GM18867 (cell line): ENCODE measurements at regions not wholly inside any gene's neighbourhood (a gene's known extent, or its start where the extent isn't known, plus 50 kb on each side); places are given as distances from the start of the nearest gene placed in this dataset.
A peak's percentile ranks its signal among the peaks of the same experiment; 100 is the strongest.

ENCODE experiments used
- ATAC-seq: cut with Tn5 transposase; IDR thresholded peaks from one replicate; pipeline ENCODE4 v1.9.1; 2021; ENCODE audit warnings: mild to moderate bottlenecking, moderate library complexity; ENCODE audit not compliant: unreplicated experiment

- no peak for ATAC-seq
These were observed 659.8 kb downstream of the BCL11A start for GRCh38 chr2:59893612-59894011.

- no peak for ATAC-seq
These were observed 661.1 kb downstream of the BCL11A start for GRCh38 chr2:59892398-59892797.

GRCh38 chr2:59889305-59889704, 664.1 kb downstream of the BCL11A start:
- ATAC-seq: no peak

GRCh38 chr2:59888706-59889105, 664.7 kb downstream of the BCL11A start:
- ATAC-seq: no peak

- peak; percentile 91 for ATAC-seq
These were observed 665.4 kb downstream of the BCL11A start for GRCh38 chr2:59888015-59888414.

- ATAC-seq: no peak
These were observed 666.1 kb downstream of the BCL11A start for GRCh38 chr2:59887366-59887765.

- ATAC-seq: no peak
These were observed 666.7 kb downstream of the BCL11A start for GRCh38 chr2:59886759-59887158.

- no peak for ATAC-seq
These were observed 667.9 kb downstream of the BCL11A start for GRCh38 chr2:59885541-59885940.

GRCh38 chr2:59884166-59884565, 669.3 kb downstream of the BCL11A start:
- no peak for ATAC-seq

GRCh38 chr2:59882822-59883221, 670.6 kb downstream of the BCL11A start:
- no peak for ATAC-seq

- no peak for ATAC-seq
These were observed 671.2 kb downstream of the BCL11A start for GRCh38 chr2:59882279-59882678.

- no peak for ATAC-seq
These were observed 672.2 kb downstream of the BCL11A start for GRCh38 chr2:59881218-59881617.

- no peak for ATAC-seq
These were observed 673.7 kb downstream of the BCL11A start for GRCh38 chr2:59879700-59880131.

- ATAC-seq: no peak
These were observed 677.6 kb downstream of the BCL11A start for GRCh38 chr2:59875836-59876235.

GRCh38 chr2:59874971-59875755, 678.3 kb downstream of the BCL11A start:
- ATAC-seq: no peak

GRCh38 chr2:59874361-59874760, 679.1 kb downstream of the BCL11A start:
- ATAC-seq: no peak

- no peak for ATAC-seq
These were observed 681.6 kb downstream of the BCL11A start for GRCh38 chr2:59871830-59872229.

- ATAC-seq: no peak
These were observed 684.5 kb downstream of the BCL11A start for GRCh38 chr2:59868981-59869380.

- no peak for ATAC-seq
These were observed 687.0 kb downstream of the BCL11A start for GRCh38 chr2:59866436-59866835.

GRCh38 chr2:59858540-59858939, 694.9 kb downstream of the BCL11A start:
- ATAC-seq: no peak

- ATAC-seq: no peak
These were observed 696.3 kb downstream of the BCL11A start for GRCh38 chr2:59857109-59857508.

GRCh38 chr2:59856391-59856790, 697.1 kb downstream of the BCL11A start:
- no peak for ATAC-seq

- ATAC-seq: no peak
These were observed 700.4 kb downstream of the BCL11A start for GRCh38 chr2:59853032-59853431.
